HG03469 (cell line): ENCODE measurements at regions not wholly inside any gene's neighbourhood (a gene's known extent, or its start where the extent isn't known, plus 50 kb on each side); places are given as distances from the start of the nearest gene placed in this dataset.
"Not testable (repeated sequence)": the region's sequence is repeated elsewhere in the genome, so short reads cannot be mapped to it uniquely, and the experiment has no call there.

Experiments used
- ATAC-seq: cut with Tn5 transposase; IDR thresholded peaks from one replicate; pipeline ENCODE4 v1.9.1; 2021; ENCODE audit warnings: mild to moderate bottlenecking, moderate library complexity, moderate number of reproducible peaks; ENCODE audit not compliant: unreplicated experiment

- no peak for ATAC-seq
Measured at GRCh38 chrX:39427492-39427891, 626.2 kb downstream of the MID1IP1 start.

DNA sequence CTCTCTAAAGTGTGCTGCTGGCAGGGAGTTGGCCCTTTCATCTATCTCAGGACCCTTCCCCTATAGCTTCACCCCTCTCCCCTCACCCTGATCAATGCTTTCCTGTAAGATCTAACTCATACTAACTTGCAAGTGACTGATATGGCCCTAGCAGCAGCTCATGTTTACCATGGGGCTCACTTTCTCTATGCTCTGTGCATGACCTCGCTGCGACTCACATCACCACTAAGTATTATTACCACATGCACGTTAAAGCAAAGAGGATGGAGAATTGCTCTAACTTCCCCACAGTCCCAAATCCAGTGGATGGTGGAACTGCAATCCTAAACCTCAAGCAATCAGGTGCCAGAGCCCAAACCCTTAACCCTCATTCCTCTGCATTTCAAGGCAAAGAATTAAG, 626.6 kb downstream of the MID1IP1 start:
- ATAC-seq = no peak

DNA sequence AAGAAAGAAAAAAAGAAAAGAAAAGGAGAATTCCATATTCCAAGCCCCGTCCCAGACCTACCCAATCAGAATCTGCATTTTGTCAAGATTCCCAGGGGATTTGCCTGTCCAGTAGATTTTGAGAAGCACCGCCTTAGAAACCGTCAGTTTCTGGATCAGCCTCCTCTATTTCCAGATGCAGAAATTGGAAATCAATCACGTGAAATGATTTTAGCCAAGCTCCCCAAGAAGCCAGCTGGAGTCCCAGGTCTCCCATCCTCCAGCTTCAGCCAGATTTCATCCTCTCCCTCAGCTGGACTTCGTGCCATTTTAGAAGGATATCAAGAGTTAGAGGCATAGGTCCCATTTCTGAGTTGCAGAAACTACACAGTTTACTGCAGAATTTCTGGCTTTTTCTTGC, 629.3 kb downstream of the MID1IP1 start:
- ATAC-seq = no peak

- ATAC-seq = no peak
Measured at GRCh38 chrX:39431893-39432292, 630.6 kb downstream of the MID1IP1 start.

- ATAC-seq = not testable (repeated sequence)
Measured at GRCh38 chrX:39434671-39435070, 633.4 kb downstream of the MID1IP1 start.

DNA sequence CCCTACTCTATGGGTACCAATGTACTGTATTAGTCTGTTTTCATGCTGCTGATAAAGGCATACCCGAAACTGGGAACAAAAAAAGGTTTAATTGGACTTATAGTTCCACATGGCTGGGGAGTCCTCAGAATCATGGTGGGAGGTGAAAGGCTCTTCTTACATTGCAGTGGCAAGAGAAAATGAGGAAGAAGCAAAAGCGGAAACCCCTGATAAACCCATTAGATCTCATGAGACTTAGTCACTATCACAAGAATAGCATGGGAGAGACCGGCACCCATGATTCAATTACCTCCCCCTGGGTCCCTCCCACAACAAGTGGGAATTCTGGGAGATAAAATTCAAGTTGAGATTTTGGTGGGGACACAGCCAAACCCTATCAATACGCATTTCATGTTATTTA, 635.3 kb downstream of the MID1IP1 start:
- ATAC-seq = not testable (repeated sequence)

DNA sequence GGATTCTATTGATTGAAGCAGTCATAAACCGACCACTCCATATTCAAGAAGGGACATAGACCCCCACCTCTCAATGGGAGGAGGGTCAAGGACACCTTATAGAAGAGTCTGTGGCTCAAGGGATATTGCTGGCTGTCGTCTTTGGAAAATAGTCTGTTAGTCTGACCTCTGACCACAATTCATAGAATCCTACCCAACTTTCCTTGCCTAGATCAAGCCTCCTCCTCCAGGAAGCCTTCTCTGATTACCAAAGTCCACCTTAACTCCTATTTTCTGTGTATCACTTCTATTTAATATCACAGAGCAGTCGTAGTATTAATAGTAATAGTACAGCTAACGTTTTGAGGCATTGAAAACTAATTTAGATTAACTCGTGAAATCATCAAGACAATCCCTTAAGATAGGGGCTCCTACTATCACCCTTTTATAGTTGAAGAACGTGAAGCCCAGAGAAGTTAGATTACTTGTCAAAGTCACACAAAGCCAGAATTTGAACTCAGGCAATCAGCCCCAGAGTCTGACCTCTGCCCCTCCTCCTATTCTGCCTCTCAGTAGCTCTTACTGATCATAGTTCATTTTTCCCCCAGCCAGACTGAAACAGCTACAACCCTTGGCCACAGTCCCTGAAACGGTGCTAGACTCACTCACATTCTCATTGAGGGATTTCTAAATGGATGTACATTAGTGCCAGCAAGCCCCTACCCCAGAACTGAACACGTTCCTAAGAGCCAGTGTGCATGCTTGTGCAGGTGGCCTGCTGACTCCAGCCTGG, 636.6 kb downstream of the MID1IP1 start:
- no peak for ATAC-seq

DNA sequence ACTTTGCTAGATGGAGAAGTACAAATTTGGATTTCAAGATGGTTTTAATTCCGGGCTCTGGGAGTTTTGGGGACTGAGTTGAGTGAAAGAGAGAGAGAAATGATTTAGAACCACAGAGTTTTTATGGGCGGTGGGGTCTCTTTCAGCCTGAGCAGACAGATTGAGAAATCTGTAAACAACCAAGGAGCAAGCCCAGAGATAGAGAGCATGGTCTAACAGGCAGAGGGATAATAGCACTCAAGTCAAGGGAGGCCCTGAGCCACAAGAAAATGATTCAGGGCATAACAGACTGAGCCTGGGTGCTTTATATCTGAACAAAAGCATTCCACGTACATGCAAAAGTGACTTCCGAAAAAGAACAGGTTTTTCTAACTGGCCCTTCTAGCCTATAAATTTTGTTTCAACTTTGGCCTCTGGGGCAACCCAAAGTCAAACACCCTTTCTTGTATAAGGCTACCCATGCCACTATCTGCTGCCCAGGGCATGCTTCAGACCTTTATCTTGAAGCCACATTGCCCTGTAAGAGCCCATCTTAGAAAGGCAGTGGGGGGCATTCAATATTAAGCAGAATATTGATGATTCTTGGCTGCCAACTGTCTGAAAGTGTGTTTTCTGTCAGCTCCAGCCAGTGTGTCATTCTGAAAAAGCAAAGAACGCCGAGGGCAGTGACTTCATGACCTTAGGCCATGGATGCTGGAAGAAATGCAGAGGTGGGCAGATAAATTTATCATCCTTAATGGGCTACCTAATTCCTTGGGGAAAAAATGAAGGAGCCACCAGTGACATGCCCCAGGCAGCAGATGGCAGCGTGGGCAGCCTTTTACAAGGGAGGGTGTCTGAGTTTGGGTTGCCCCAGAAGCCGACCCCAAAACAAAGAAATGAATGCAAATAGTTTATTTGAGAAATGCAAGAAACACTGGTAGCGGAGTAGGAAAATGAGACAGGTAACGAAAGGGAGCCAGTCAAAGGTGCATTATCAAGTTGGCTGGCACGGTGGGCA, 637.6 kb downstream of the MID1IP1 start:
- no peak for ATAC-seq

DNA sequence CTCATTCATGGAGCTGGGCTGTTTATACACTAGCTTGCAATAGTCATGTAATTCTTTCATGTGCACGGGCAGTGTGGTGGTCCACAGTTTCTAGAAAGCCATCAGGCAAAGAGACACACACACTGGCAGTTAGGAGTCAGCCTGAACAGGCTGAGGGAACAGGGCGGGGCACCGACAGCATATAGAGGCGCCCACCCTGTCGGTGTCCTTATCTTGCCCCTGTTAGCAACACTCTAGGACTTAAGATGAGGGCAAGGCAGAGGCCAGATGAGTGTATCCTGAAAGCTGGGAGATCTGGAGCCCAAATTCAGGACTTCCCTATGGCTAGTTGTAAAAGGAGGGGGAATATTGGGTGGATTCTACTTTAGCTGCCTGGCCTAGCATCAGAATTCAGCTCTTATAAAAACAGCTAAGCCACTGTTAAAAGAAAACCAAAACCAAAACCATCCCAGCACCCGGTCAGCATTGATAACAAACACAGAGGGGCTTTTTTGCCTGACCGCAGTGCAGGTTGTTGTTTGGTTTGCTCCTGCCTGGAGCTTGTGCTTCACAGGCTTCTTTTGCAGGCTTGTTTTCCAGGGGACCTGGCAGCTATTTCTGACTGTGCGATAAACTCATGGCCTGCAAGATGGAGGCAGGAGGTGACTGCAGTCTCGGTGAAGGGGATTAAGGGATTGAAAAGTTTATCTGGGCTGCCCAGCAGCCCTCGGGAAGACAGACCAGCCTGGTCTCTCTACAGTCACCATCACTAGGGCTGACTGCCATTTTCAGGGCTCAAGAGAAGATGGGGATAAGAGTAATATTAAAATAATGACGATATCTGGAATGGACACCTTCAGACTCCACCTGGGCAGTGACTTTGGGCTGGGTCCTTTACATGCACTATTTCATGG, 638.9 kb downstream of the MID1IP1 start:
- no peak for ATAC-seq

GRCh38 chrX:39440799-39441284, 639.6 kb downstream of the MID1IP1 start:
- no peak for ATAC-seq

GRCh38 chrX:39442332-39442731, 641.1 kb downstream of the MID1IP1 start:
- no peak for ATAC-seq

- no peak for ATAC-seq
Measured at GRCh38 chrX:39443240-39443639, 642.0 kb downstream of the MID1IP1 start.

- no peak for ATAC-seq
Measured at GRCh38 chrX:39445336-39445735, 644.1 kb downstream of the MID1IP1 start.

DNA sequence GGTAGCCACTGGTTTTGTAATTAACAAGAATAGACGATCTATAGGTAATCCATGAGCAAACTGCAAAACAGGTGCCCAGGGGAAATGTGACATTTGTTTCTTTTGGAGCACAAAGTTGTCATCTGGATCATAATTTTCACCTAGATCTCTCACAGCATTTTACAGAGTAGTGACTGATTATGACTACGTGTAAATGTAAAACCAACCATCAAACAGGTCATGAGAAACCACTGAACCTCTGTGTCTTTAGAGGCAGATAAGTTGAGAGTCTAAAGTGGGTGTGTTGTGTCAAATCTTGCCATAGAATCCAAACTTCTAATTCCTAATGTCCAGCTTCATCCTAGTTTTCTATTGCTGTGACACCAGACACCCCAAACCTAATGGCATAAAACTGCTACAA, 648.1 kb downstream of the MID1IP1 start:
- no peak for ATAC-seq

DNA sequence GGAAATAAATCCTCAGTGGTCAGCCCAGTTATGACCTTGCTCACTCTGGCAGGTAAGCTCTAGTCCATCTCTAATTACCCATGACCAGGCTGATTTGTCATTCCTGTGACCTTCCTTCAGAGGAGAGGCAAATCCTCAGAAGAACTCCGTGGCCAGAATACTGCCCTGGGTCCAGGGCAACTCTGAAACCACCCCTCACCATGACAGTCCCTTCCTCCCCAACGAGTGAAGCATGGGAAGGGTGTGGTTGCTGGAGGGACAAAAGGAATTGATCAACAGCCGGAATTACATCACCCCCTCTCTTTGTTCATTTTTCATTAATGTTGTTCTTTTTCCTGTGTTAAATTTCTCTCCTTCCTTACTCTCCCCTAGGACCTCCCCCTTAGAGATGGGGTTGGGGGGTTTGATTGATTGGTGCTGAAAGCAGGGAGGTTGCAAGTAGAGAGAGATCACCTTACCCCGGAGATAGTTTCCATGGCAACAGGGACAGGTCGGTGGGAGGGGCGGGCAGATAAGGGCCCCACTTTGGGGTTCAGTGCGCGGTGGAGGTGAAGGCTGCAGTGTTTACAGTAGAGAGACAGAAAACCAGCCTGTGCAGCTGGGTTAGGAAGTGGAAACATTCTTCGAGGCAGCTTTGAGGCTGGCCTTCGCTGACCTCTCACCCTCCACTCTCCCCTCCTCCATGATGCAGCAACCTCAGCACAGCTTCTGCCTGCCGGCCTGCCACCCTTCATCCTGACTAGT, 647.4 kb downstream of the BCOR start:
- no peak for ATAC-seq

DNA sequence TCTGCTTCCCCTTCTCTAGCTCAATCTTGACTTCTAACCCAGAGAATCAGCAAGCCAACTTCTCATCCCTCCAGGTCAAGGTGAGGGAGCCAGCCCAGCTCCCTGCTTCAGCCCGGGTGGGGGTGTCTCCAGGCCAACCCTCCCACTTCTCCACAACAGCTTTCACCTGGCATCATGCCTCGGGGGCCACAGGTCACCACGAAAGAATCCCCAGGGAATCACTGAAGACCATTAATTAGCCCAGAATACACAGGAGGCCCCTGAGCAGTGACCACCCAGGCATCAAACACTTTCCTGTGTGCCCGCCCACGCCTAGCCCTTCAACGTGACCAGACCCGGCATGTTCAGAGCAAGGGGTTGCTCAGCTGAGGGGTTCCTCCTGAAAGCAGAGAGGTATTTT, 646.7 kb downstream of the BCOR start:
- ATAC-seq = no peak

- ATAC-seq = no peak
Measured at GRCh38 chrX:39452401-39452800, 645.4 kb downstream of the BCOR start.

GRCh38 chrX:39453889-39454621, 643.7 kb downstream of the BCOR start:
- no peak for ATAC-seq

DNA sequence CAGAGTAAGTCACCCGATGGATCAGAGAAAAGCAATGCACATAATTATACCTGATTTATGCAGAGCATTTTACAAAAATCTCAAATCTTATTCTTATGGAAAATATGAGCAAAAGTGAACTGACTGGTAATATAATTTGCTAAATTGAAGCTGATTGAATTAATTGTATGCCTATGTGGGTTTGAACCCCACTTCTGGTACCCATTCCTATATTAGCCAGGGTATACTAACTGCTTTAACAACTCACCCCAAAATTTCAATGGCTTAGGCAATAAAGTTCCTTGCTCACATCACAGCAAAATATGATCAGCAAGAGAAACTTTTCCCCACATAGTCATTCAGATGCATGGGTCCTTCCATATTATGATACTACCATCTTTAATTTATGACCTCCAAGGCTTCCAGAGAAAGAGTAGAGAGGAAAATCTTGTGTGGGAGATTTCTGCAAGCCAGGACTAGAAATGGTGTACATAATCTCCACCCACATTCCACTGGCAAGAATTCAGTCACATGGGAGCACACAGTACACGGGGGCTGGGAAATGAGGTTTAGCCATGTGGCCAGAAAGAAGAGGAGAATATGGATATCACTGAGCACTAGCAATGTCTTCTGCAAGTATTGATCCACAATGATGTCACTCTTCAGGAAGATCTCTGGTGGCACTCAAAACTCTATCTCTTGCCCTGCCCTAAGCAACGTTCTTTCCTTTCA, 640.7 kb downstream of the BCOR start:
- no peak for ATAC-seq
